Natural killer cell (primary cell): ENCODE measurements at regions not wholly inside any gene's neighbourhood (a gene's known extent, or its start where the extent isn't known, plus 50 kb on each side); places are given as distances from the start of the nearest gene placed in this dataset.
A peak's percentile ranks its signal among the peaks of the same experiment; 100 is the strongest.

Experiments
- ATAC-seq, 3 donors: fragments of 150-1000 bp in 2 of 3; fragments of 200-7000 bp in 1 of 3; cut with Tn5 transposase; 1 replicate in 1 of 3; 2 replicates in 2 of 3; pipeline ENCODE4 v1.10.0; 2021; ENCODE audit warnings: mild to moderate bottlenecking in 2 of 3, moderate library complexity in 2 of 3
- DNase-seq, 2 donors: peaks; one replicate each; pipeline versions ENCODE4 v3.0.0 to v3.0.0-alpha.2; 2013 to 2021; ENCODE audit warnings: mixed read lengths in 1 of 2
- H3K27ac ChIP-seq: one replicate; pipeline ENCODE4 v1.5.1; 2013; ENCODE audit warnings: mild to moderate bottlenecking, low read length
- H3K27me3 ChIP-seq: one replicate; pipeline ENCODE4 v1.6.1; 2013; ENCODE audit warnings: low read length; ENCODE audit not compliant: control insufficient read depth, insufficient read depth
- H3K36me3 ChIP-seq: one replicate; pipeline ENCODE4 v1.6.1; 2013; ENCODE audit warnings: low read length; ENCODE audit not compliant: control insufficient read depth, insufficient read depth
- H3K4me1 ChIP-seq: one replicate; pipeline ENCODE4 v1.6.1; 2013; ENCODE audit warnings: low read length; ENCODE audit not compliant: control insufficient read depth, insufficient read depth
- H3K4me3 ChIP-seq: one replicate; pipeline ENCODE4 v1.5.1; 2013; ENCODE audit warnings: low read length
- H3K9me3 ChIP-seq: one replicate; pipeline ENCODE4 v1.6.1; 2013; ENCODE audit warnings: low read length; ENCODE audit not compliant: control insufficient read depth, insufficient read depth
- H3K27ac Mint-ChIP-seq, 2 donors: one replicate each; pipeline ENCODE4 v1.8.0; 2022; ENCODE audit warnings: mild to moderate bottlenecking in 2 of 2, mixed read lengths in 2 of 2, moderate library complexity in 1 of 2
- H3K27me3 Mint-ChIP-seq, 2 donors: one replicate each; pipeline ENCODE4 v1.8.0; 2022; ENCODE audit warnings: low read depth in 2 of 2, mixed read lengths in 2 of 2
- H3K36me3 Mint-ChIP-seq: one replicate; pipeline ENCODE4 v1.8.0; 2022; ENCODE audit warnings: mixed read lengths
- H3K4me1 Mint-ChIP-seq, 2 donors: one replicate each; pipeline ENCODE4 v1.8.0; 2022; ENCODE audit warnings: mixed read lengths in 2 of 2
- H3K4me3 Mint-ChIP-seq: one replicate; pipeline ENCODE4 v1.8.0; 2022; ENCODE audit warnings: mild to moderate bottlenecking, moderate library complexity, mixed read lengths
- H3K9me3 Mint-ChIP-seq, 2 donors: one replicate each; pipeline ENCODE4 v1.8.0; 2022; ENCODE audit warnings: mixed read lengths in 2 of 2
- CTCF ChIP-seq: fragments of 200-600 bp; IDR thresholded peaks from one replicate; pipeline ENCODE4 v1.8.0; 2022; ENCODE audit warnings: antibody characterized with exemption
- WGBS: methylation state at CpG from one replicate; pipeline ENCODE4 v1.1.7; 2013; ENCODE audit warnings: missing lambda C conversion rate; ENCODE audit not compliant: insufficient coverage; 5-methylcytosine and 5-hydroxymethylcytosine counted together
- intact Hi-C: fragments of 100-400 bp; cut with micrococcal nuclease; formaldehyde crosslinking; loops from one replicate; pipeline ENCODE4 v1.14.2; 2022

- Histone ChIP-seq H3K27me3 (no peaks in the 10 kb centered on the region), H3K36me3 (no peaks in the 10 kb centered on the region), H3K4me3 (no peak overlapping the region), H3K4me1 (no peaks in the 10 kb centered on the region), H3K9me3 (no peaks in the 10 kb centered on the region), H3K27ac (no peak overlapping the region)
- WGBS = 88% methylated on average over 5 of the region's 5 CpGs
- no peak overlapping the region for H3K27ac Mint-ChIP-seq
- no peaks in the 10 kb centered on the region for H3K9me3 Mint-ChIP-seq
- no peaks in the 10 kb centered on the region for H3K36me3 Mint-ChIP-seq
- no peaks in the 10 kb centered on the region for H3K27me3 Mint-ChIP-seq
- H3K4me3 Mint-ChIP-seq = no peak overlapping the region
- intact Hi-C loops = no loop called here
- DNase-seq (no peak), ATAC-seq (peak in 1 of 3 donors; percentile 33)
- no peak for TF ChIP-seq CTCF
- H3K4me1 Mint-ChIP-seq = no peaks in the 10 kb centered on the region
These were observed 383.5 kb downstream of the C6orf118 start for GRCh38 chr6:164925681-164926530.

- H3K9me3 Mint-ChIP-seq = no peaks in the 10 kb centered on the region
- intact Hi-C loops = no loop called here
- no peaks in the 10 kb centered on the region for H3K27me3 Mint-ChIP-seq
- H3K4me1 Mint-ChIP-seq = no peaks in the 10 kb centered on the region
- no peak for TF ChIP-seq CTCF
- Histone ChIP-seq H3K4me3 (no peak overlapping the region), H3K4me1 (no peaks in the 10 kb centered on the region), H3K9me3 (no peaks in the 10 kb centered on the region), H3K27ac (no peak overlapping the region), H3K27me3 (no peaks in the 10 kb centered on the region), H3K36me3 (no peaks in the 10 kb centered on the region)
- 58% methylated on average over 10 of the region's 10 CpGs for WGBS
- H3K4me3 Mint-ChIP-seq = no peak overlapping the region
- ATAC-seq (no peak), DNase-seq (no peak)
- no peak overlapping the region for H3K27ac Mint-ChIP-seq
- no peaks in the 10 kb centered on the region for H3K36me3 Mint-ChIP-seq
These were observed 384.7 kb downstream of the C6orf118 start for GRCh38 chr6:164924674-164925073.

- Histone ChIP-seq H3K27me3 (no peaks in the 10 kb centered on the region), H3K36me3 (no peaks in the 10 kb centered on the region), H3K9me3 (peaks cover 3% of the 10 kb centered on the region), H3K27ac (no peak overlapping the region), H3K4me3 (no peak overlapping the region), H3K4me1 (no peaks in the 10 kb centered on the region)
- Mint-ChIP-seq H3K9me3 (peaks cover 5 to 8% of the 10 kb centered on the region in 2 donors), H3K4me3 (no peak overlapping the region), H3K36me3 (no peaks in the 10 kb centered on the region), H3K4me1 (no peaks in the 10 kb centered on the region), H3K27ac (no peak overlapping the region), H3K27me3 (no peaks in the 10 kb centered on the region)
- WGBS = no CpG with 5 or more reads among the region's 1 CpG
- ATAC-seq = no peak
- TF ChIP-seq CTCF = no peak
- intact Hi-C loops = no loop called here
- no peak for DNase-seq
These were observed 392.2 kb downstream of the C6orf118 start for GRCh38 chr6:164917211-164917610.

GRCh38 chr6:164916087-164916486 lies 393.3 kb downstream of the C6orf118 start:
- H3K27ac Mint-ChIP-seq = no peak overlapping the region
- Histone ChIP-seq H3K36me3 (no peaks in the 10 kb centered on the region), H3K4me1 (no peaks in the 10 kb centered on the region), H3K27me3 (no peaks in the 10 kb centered on the region), H3K27ac (no peak overlapping the region), H3K4me3 (no peak overlapping the region), H3K9me3 (peaks cover 3% of the 10 kb centered on the region)
- DNase-seq (no peak), ATAC-seq (no peak)
- no peaks in the 10 kb centered on the region for H3K36me3 Mint-ChIP-seq
- peaks cover 5 to 8% of the 10 kb centered on the region in 2 donors for H3K9me3 Mint-ChIP-seq
- no CpG with 5 or more reads among the region's 3 CpGs for WGBS
- TF ChIP-seq CTCF = no peak
- no peaks in the 10 kb centered on the region for H3K4me1 Mint-ChIP-seq
- intact Hi-C loops = no loop called here
- H3K4me3 Mint-ChIP-seq = no peak overlapping the region
- no peaks in the 10 kb centered on the region for H3K27me3 Mint-ChIP-seq
